ENCODE measurements at regions not wholly inside any gene's neighbourhood (a gene's known extent, or its start where the extent isn't known, plus 50 kb on each side); places are given as distances from the start of the nearest gene placed in this dataset.
"Not testable (repeated sequence)": the region's sequence is repeated elsewhere in the genome, so short reads cannot be mapped to it uniquely, and the experiment has no call there.

DNA sequence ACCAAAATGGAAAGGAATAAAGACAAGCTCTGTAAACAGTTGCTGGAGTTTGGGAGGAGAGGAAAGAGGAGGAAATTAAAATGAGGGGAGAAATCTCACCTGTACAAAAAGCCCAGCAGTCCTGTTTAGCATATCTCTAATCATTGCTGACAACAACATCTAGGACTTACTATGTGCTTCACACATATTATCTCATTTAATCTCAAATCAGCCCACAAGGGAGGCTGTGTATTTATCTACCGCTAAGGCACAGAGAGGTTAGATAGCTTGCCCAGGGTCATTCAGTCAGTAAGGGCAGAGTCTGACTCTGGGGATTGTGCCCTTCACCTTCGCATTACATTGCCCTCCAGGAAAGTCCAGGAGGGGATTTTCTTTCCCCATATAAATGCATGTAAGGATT is 233.3 kb downstream of the DLEU7 start:
- Histone ChIP-seq H3K9me3 (ENCODE audit: control insufficient read depth, insufficient read depth, low read length) (no peaks in the 10 kb centered on the region), H3K27me3 (ENCODE audit: control insufficient read depth, insufficient read depth, low read length) (no peaks in the 10 kb centered on the region), H3K36me3 (ENCODE audit: control insufficient read depth, insufficient read depth, low read length) (no peaks in the 10 kb centered on the region), H3K4me1 (ENCODE audit: control insufficient read depth, insufficient read depth, low read length) (no peaks in the 10 kb centered on the region), H3K4me3 (ENCODE audit: low read depth, low read length) (no peak overlapping the region), H3K9ac (ENCODE audit: low read depth, low read length) (no peak overlapping the region), H3K27ac (ENCODE audit: low read depth, low read length) (no peak overlapping the region)

DNA sequence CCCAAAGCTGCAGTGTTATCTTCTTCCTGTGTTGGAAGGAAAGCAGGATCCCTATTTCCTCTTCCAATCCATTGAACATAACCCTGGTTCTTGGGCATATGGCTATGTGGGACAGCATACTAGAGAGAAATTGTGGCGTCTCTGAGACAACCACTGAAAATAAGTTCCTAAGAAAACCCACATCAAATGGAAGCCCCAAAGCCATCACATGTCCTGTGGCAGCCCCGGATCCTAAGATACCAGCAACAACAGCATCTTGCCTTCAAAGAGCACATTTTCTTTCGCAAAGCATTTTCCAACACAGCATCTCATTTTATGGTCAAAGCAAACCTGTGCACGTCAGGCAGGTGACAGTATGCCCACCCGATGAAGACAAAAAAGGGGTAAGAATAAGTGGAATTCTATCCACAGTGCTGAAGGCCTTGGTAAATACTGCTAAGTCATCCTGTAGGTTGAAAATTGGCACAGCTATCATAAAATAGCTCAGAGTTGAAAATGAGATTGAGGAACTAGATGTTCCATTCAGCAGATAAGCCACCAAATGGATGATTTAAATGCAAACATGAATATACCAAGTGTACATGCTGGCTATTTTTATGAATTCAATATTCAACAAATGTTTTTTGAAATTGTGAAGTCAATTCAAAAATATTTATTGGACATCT is 232.2 kb downstream of the DLEU7 start:
- Histone ChIP-seq H3K27me3 (ENCODE audit: control insufficient read depth, insufficient read depth, low read length) (no peaks in the 10 kb centered on the region), H3K27ac (ENCODE audit: low read depth, low read length) (no peak overlapping the region), H3K4me3 (ENCODE audit: low read depth, low read length) (no peak overlapping the region), H3K36me3 (ENCODE audit: control insufficient read depth, insufficient read depth, low read length) (no peaks in the 10 kb centered on the region), H3K9ac (ENCODE audit: low read depth, low read length) (no peak overlapping the region), H3K4me1 (ENCODE audit: control insufficient read depth, insufficient read depth, low read length) (no peaks in the 10 kb centered on the region), H3K9me3 (ENCODE audit: control insufficient read depth, insufficient read depth, low read length) (no peaks in the 10 kb centered on the region)

GRCh38 chr13:50612717-50613116 is 230.8 kb downstream of the DLEU7 start:
- no peaks in the 10 kb centered on the region for H3K27me3 ChIP-seq (ENCODE audit: control insufficient read depth, insufficient read depth, low read length)
- no peaks in the 10 kb centered on the region for H3K4me1 ChIP-seq (ENCODE audit: control insufficient read depth, insufficient read depth, low read length)
- H3K9me3 ChIP-seq (ENCODE audit: control insufficient read depth, insufficient read depth, low read length): no peaks in the 10 kb centered on the region
- H3K4me3 ChIP-seq (ENCODE audit: low read depth, low read length): no peak overlapping the region
- H3K27ac ChIP-seq (ENCODE audit: low read depth, low read length): no peak overlapping the region
- H3K9ac ChIP-seq (ENCODE audit: low read depth, low read length): no peak overlapping the region
- H3K36me3 ChIP-seq (ENCODE audit: control insufficient read depth, insufficient read depth, low read length): no peaks in the 10 kb centered on the region

DNA sequence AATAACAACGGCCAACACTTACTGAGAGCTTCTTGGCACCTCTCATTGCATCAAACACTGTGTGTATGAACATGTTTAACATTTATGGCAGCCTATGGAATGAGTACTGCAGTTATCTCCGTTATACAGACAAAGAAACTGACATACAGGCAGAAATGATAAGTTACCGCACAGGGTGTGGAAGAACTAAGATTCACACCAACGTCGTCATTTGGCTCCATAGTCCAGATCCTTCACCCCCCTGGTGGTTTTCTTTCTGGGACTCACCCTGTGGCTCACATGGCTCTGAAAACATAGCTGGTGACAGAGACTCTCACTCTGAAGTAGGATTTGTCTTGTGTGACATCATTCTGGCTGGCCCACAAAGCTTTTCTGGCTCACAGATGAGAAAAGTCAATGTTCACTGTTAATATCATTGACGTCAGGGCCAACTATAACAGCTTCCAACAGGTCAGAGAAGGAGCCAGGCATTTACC is 230.1 kb downstream of the DLEU7 start:
- no peak overlapping the region for H3K27ac ChIP-seq (ENCODE audit: low read depth, low read length)
- H3K27me3 ChIP-seq (ENCODE audit: control insufficient read depth, insufficient read depth, low read length): no peaks in the 10 kb centered on the region
- H3K4me1 ChIP-seq (ENCODE audit: control insufficient read depth, insufficient read depth, low read length): no peaks in the 10 kb centered on the region
- no peak overlapping the region for H3K9ac ChIP-seq (ENCODE audit: low read depth, low read length)
- no peaks in the 10 kb centered on the region for H3K9me3 ChIP-seq (ENCODE audit: control insufficient read depth, insufficient read depth, low read length)
- H3K36me3 ChIP-seq (ENCODE audit: control insufficient read depth, insufficient read depth, low read length): no peaks in the 10 kb centered on the region
- no peak overlapping the region for H3K4me3 ChIP-seq (ENCODE audit: low read depth, low read length)

- Histone ChIP-seq H3K36me3 (ENCODE audit: control insufficient read depth, insufficient read depth, low read length) (no peaks in the 10 kb centered on the region), H3K4me1 (ENCODE audit: control insufficient read depth, insufficient read depth, low read length) (no peaks in the 10 kb centered on the region), H3K27ac (ENCODE audit: low read depth, low read length) (no peak overlapping the region), H3K9me3 (ENCODE audit: control insufficient read depth, insufficient read depth, low read length) (no peaks in the 10 kb centered on the region), H3K4me3 (ENCODE audit: low read depth, low read length) (no peak overlapping the region), H3K9ac (ENCODE audit: low read depth, low read length) (no peak overlapping the region), H3K27me3 (ENCODE audit: control insufficient read depth, insufficient read depth, low read length) (no peaks in the 10 kb centered on the region)
Measured at GRCh38 chr13:50615234-50615633, 228.3 kb downstream of the DLEU7 start.

DNA sequence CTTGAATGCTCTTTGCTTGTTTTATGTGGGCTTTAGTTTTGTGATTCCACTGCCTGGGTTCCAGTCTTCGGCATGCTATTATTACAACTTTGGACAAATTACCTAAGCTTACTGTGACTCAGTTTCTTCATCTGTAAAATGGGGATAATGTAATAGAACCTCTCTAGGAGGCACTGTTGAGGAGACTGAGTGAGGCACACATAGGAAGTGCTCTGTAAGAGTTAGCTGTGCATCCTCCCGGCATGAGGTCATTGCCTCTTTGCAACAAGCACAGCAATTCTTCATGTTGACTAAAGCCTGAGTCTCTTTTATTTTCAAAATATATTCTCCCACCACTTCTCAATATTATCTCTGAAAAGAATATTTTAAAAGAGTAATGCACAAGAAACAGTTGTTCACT is 227.4 kb downstream of the DLEU7 start:
- H3K27ac ChIP-seq (ENCODE audit: low read depth, low read length): no peak overlapping the region
- H3K9ac ChIP-seq (ENCODE audit: low read depth, low read length): no peak overlapping the region
- H3K4me3 ChIP-seq (ENCODE audit: low read depth, low read length): no peak overlapping the region
- H3K36me3 ChIP-seq (ENCODE audit: control insufficient read depth, insufficient read depth, low read length): no peaks in the 10 kb centered on the region
- no peaks in the 10 kb centered on the region for H3K4me1 ChIP-seq (ENCODE audit: control insufficient read depth, insufficient read depth, low read length)
- no peaks in the 10 kb centered on the region for H3K27me3 ChIP-seq (ENCODE audit: control insufficient read depth, insufficient read depth, low read length)
- H3K9me3 ChIP-seq (ENCODE audit: control insufficient read depth, insufficient read depth, low read length): no peaks in the 10 kb centered on the region

DNA sequence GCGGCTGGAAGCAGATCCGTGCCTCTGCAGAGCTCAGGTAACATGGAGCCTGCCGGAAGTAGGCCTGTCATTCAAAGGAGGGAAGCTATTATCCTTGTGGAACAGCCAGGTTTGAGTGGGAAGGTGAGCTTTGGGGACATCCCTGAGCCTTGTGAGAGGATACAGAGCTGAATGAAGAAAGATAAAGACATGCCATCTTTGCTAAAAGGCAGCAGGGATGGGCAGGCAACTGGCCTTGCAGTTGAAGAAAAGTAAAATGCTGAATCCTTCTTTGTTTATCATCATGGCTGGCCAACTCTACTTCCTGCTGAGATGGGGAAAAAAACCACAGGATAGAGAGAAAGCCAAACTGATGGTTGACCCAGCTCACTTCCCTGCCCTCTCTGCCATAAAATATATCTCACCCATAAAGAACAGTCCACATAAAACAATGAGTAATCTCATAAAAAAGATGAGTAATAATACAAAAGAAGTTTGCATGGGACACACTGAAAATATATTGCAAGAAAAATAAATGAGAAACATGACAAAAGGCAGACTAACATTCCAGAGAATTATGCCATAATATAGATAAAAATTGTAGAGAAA is 226.3 kb downstream of the DLEU7 start:
- H3K27ac ChIP-seq (ENCODE audit: low read depth, low read length): no peak overlapping the region
- H3K4me3 ChIP-seq (ENCODE audit: low read depth, low read length): no peak overlapping the region
- no peaks in the 10 kb centered on the region for H3K9me3 ChIP-seq (ENCODE audit: control insufficient read depth, insufficient read depth, low read length)
- no peaks in the 10 kb centered on the region for H3K36me3 ChIP-seq (ENCODE audit: control insufficient read depth, insufficient read depth, low read length)
- no peak overlapping the region for H3K9ac ChIP-seq (ENCODE audit: low read depth, low read length)
- no peaks in the 10 kb centered on the region for H3K4me1 ChIP-seq (ENCODE audit: control insufficient read depth, insufficient read depth, low read length)
- no peaks in the 10 kb centered on the region for H3K27me3 ChIP-seq (ENCODE audit: control insufficient read depth, insufficient read depth, low read length)

- Histone ChIP-seq H3K27ac (ENCODE audit: low read depth, low read length) (no peak overlapping the region), H3K9ac (ENCODE audit: low read depth, low read length) (no peak overlapping the region), H3K27me3 (ENCODE audit: control insufficient read depth, insufficient read depth, low read length) (no peaks in the 10 kb centered on the region), H3K4me3 (ENCODE audit: low read depth, low read length) (no peak overlapping the region), H3K9me3 (ENCODE audit: control insufficient read depth, insufficient read depth, low read length) (no peaks in the 10 kb centered on the region), H3K36me3 (ENCODE audit: control insufficient read depth, insufficient read depth, low read length) (no peaks in the 10 kb centered on the region), H3K4me1 (ENCODE audit: control insufficient read depth, insufficient read depth, low read length) (no peaks in the 10 kb centered on the region)
Measured at GRCh38 chr13:50618206-50618605, 225.3 kb downstream of the DLEU7 start.

DNA sequence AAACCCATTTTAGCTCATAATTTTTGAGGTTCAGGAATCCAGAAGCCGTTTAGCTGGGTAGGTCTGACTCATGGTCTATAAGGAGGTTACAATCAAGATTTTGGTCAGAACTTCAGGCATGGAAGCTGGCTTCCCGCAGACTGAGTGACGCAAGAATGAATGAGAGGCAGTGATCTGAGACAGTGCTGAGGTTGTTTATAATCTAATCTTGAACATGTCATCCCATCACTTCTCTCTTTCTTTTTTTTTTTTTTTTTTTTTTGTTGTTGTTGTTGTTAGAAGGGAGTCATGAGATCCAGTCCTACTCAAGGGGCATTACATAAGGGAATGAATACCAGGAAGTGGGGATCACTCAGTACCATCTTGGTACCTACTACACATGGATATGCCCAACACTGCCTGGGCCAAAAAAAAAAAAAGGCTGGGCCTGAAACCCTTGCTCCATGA is 217.4 kb downstream of the DLEU7 start:
- Histone ChIP-seq H3K27ac (ENCODE audit: low read depth, low read length) (no peak overlapping the region), H3K9ac (ENCODE audit: low read depth, low read length) (no peak overlapping the region), H3K9me3 (ENCODE audit: control insufficient read depth, insufficient read depth, low read length) (no peaks in the 10 kb centered on the region), H3K36me3 (ENCODE audit: control insufficient read depth, insufficient read depth, low read length) (no peaks in the 10 kb centered on the region), H3K27me3 (ENCODE audit: control insufficient read depth, insufficient read depth, low read length) (no peaks in the 10 kb centered on the region), H3K4me3 (ENCODE audit: low read depth, low read length) (no peak overlapping the region), H3K4me1 (ENCODE audit: control insufficient read depth, insufficient read depth, low read length) (no peaks in the 10 kb centered on the region)

- Histone ChIP-seq H3K27ac (ENCODE audit: low read depth, low read length) (no peak overlapping the region), H3K27me3 (ENCODE audit: control insufficient read depth, insufficient read depth, low read length) (no peaks in the 10 kb centered on the region), H3K36me3 (ENCODE audit: control insufficient read depth, insufficient read depth, low read length) (no peaks in the 10 kb centered on the region), H3K9ac (ENCODE audit: low read depth, low read length) (no peak overlapping the region), H3K4me3 (ENCODE audit: low read depth, low read length) (no peak overlapping the region), H3K9me3 (ENCODE audit: control insufficient read depth, insufficient read depth, low read length) (no peaks in the 10 kb centered on the region), H3K4me1 (ENCODE audit: control insufficient read depth, insufficient read depth, low read length) (no peaks in the 10 kb centered on the region)
Measured at GRCh38 chr13:50627111-50627510, 216.4 kb downstream of the DLEU7 start.

DNA sequence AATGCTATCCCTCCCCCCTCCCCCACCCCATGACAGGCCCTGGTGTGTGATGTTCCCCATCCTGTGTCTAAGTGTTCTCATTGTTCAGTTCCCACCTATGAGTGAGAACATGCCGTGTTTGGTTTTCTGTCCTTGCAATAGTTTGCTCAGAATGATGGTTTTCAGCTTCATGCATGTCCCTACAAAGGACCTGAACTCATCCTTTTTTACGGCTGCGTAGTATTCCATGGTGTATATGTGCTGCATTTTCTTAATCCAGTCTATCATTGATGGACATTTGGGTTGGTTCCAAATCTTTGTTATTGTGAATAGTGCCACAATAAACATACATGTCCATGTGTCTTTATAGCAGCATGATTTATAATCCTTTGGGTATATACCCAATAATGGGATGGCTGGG is 215.0 kb downstream of the DLEU7 start:
- not testable (repeated sequence) for H3K9me3 ChIP-seq (ENCODE audit: control insufficient read depth, insufficient read depth, low read length); H3K27me3 ChIP-seq (ENCODE audit: control insufficient read depth, insufficient read depth, low read length); H3K9ac ChIP-seq (ENCODE audit: low read depth, low read length); H3K27ac ChIP-seq (ENCODE audit: low read depth, low read length); H3K4me1 ChIP-seq (ENCODE audit: control insufficient read depth, insufficient read depth, low read length); H3K4me3 ChIP-seq (ENCODE audit: low read depth, low read length); H3K36me3 ChIP-seq (ENCODE audit: control insufficient read depth, insufficient read depth, low read length)

Measured in HUES48 (cell line).